AG09319 (cell line): ENCODE measurements at regions not wholly inside any gene's neighbourhood (a gene's known extent, or its start where the extent isn't known, plus 50 kb on each side); places are given as distances from the start of the nearest gene placed in this dataset.

Source experiments
- DNase-seq: peaks from one replicate; pipeline ENCODE4 v3.0.0-alpha.2; 2010; ENCODE audit warnings: low read depth; ENCODE audit errors: extremely low read depth
- TF ChIP-seq, protein P1 (sequence below): IDR thresholded peaks from 2 replicates; pipeline ENCODE4 v1.5.1; 2011; ENCODE audit warnings: low read depth, mild to moderate bottlenecking, inconsistent platforms, low read length, moderate library complexity

- TF ChIP-seq, protein P1, sequence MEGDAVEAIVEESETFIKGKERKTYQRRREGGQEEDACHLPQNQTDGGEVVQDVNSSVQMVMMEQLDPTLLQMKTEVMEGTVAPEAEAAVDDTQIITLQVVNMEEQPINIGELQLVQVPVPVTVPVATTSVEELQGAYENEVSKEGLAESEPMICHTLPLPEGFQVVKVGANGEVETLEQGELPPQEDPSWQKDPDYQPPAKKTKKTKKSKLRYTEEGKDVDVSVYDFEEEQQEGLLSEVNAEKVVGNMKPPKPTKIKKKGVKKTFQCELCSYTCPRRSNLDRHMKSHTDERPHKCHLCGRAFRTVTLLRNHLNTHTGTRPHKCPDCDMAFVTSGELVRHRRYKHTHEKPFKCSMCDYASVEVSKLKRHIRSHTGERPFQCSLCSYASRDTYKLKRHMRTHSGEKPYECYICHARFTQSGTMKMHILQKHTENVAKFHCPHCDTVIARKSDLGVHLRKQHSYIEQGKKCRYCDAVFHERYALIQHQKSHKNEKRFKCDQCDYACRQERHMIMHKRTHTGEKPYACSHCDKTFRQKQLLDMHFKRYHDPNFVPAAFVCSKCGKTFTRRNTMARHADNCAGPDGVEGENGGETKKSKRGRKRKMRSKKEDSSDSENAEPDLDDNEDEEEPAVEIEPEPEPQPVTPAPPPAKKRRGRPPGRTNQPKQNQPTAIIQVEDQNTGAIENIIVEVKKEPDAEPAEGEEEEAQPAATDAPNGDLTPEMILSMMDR: no peak
- DNase-seq: no peak
These were observed 101.8 kb downstream of the NUFIP1 start for GRCh38 chr13:44887515-44887914.

DNA sequence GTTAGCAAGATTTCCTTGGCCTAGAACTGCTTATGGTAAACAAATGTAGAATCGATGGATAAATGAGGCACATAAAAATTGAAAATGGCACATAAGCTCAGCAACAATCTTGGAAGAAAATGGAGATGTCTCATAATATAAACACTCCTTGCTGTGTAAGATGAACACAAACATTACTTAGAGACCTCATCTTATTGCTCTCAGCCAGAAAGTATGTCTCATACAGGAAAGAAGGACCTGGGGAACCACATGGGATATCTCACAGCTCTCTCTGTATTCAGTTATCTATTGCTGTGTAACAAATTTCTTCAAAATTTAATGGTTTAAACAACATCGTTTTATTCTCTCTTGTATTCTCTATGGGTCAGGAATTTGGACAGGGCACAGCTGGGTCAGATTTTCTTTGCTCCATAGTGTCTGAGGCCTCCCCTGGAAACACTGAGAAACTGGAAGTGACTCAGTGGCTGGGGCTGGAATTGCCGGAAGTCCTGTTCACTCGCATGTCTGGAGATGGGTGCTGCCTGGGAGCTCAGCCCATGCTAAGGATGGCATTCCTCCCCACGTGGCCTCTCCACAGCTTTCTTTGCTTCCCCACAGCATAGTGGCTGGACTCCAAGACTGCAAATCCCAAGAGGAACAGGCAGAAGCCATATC lies 105.1 kb downstream of the NUFIP1 start:
- TF ChIP-seq, protein P1: no peak
- peak; percentile 10 for DNase-seq

DNA sequence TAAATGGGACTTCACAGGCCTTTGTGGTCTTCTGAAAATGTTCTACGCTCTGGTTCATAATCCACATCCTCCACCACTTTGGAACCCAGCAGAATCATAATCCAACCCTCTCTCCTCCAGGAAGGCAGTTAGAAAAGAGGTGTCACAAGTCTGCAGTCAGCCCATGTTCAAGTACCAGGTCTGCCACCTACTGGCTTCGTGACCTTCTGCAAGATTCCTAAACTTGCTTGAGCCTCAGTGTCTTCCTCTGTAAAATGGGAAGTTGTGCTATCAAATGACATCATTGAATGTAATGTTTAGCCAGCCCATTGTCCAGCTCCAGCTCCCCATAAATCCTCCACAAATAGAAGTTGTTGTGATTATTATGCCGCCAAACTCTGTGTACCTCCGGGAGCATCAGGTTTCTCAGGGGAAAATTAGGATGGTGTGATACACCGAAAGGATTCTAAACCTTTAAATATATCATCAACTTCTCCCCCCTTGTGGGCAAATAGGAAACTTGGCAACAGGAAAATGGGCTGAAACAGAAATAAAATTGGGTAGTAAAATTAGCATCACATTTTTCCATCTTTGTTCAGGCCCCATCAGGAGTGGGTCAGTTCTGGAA lies 109.7 kb downstream of the NUFIP1 start:
- TF ChIP-seq, protein P1: peak; percentile 55
- DNase-seq: peak; percentile 27

- TF ChIP-seq, protein P1: no peak; the same call in none of the 2 replicates
- no peak for DNase-seq
These were observed 112.4 kb downstream of the NUFIP1 start for GRCh38 chr13:44876782-44877324.

- TF ChIP-seq, protein P1: no peak
- no peak for DNase-seq
These were observed 114.2 kb downstream of the NUFIP1 start for GRCh38 chr13:44874886-44875630.

- TF ChIP-seq, protein P1: no peak
- no peak for DNase-seq
These were observed 115.1 kb downstream of the NUFIP1 start for GRCh38 chr13:44874176-44874575.

DNA sequence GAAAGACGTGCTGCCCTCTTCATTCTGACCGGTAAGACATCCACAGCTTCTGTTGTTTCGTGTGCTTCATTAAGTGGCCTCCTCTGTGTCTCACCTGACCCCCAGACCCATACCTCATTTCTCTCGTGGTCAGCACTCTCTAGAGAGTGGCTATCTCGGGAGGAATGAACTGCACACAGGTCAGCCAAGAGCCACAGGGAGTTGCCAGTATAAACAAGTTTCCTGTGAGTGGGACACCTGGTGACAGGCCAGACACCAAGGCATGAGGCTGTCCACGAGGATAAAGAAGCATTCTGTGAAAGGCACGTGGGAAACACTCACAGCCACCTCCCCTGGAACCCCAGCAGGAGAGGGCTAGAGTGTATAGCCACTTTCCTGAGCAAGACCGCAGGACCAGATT lies 115.8 kb downstream of the NUFIP1 start:
- DNase-seq: no peak

More for the DNA sequence above, 115.8 kb downstream of the NUFIP1 start:
- TF ChIP-seq, protein P1: no peak
